HG03571 (cell line): ENCODE measurements at regions not wholly inside any gene's neighbourhood (a gene's known extent, or its start where the extent isn't known, plus 50 kb on each side); places are given as distances from the start of the nearest gene placed in this dataset.
"Not testable (repeated sequence)": the region's sequence is repeated elsewhere in the genome, so short reads cannot be mapped to it uniquely, and the experiment has no call there.

Experiments used
- ATAC-seq: cut with Tn5 transposase; IDR thresholded peaks from one replicate; pipeline ENCODE4 v1.9.1; 2021; ENCODE audit not compliant: unreplicated experiment

GRCh38 chr22:25504017-25504416 lies 60.5 kb upstream of the GRK3 start:
- ATAC-seq: not testable (repeated sequence)

DNA sequence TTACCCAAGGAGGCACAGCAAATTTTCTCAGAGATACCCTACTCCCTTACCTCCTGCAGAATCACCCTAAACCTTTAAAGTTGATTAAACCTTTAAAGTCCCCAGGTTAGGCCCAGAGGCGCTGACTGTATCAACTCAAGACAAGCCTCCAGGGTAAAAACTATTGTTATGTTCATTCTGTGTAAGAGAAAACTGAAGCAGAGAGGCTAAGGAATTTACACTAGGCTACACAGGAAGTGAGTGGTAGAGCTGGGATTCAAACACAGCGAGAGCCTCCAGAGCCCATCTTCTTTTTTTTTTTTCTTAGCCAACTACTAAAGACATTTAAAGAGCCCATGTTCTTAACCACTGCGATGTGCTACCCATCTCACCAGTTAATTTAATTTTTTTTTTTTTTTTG lies 56.3 kb upstream of the GRK3 start:
- ATAC-seq: no peak

GRCh38 chr22:25508761-25509321 lies 55.6 kb upstream of the GRK3 start:
- no peak for ATAC-seq

GRCh38 chr22:25509374-25509791 lies 55.1 kb upstream of the GRK3 start:
- no peak for ATAC-seq

GRCh38 chr22:25510876-25511275 lies 53.6 kb upstream of the GRK3 start:
- ATAC-seq: no peak

GRCh38 chr22:25511725-25512124 lies 52.8 kb upstream of the GRK3 start:
- ATAC-seq: no peak

- no peak for ATAC-seq
These were observed 49.9 kb upstream of the GRK3 start for GRCh38 chr22:25514436-25515180.
